ENCODE measurements at regions not wholly inside any gene's neighbourhood (a gene's known extent, or its start where the extent isn't known, plus 50 kb on each side); places are given as distances from the start of the nearest gene placed in this dataset.

DNA sequence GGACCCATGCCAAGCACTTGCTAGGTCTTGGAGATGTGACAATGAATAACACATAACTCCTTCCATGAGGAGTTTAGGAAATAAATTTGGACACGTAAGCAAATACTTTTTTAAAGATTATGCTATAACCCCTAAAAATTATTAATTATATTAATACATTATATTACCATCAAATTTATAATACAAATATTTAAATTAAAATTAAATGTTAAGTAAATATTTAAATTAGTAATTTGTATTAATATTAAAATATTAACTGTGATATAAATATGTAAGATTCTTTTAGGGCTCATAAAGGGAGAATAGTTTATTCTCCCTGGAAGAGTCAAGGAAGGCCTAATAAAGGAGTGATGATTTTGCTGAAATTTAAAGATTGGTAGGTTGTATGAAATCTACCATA lies 121.1 kb downstream of the RAP2A start (continued):
- no peak for TF ChIP-seq MXI1 (IDR thresholded peaks at IDR 0.05; ENCODE audit: low read depth, low read length)
- TF ChIP-seq ASH2L (IDR thresholded peaks at IDR 0.05; ENCODE audit: borderline replicate concordance, low read depth) = no peak
- no peak for TF ChIP-seq RCOR1 (conservative IDR thresholded peaks at IDR 0.05; ENCODE audit: low read depth, low read length)
- no peak for TF ChIP-seq JUNB (IDR thresholded peaks at IDR 0.05)
- no peak for TF ChIP-seq POLR2A (IDR thresholded peaks at IDR 0.05; ENCODE audit: low read depth, low read length)
- TF ChIP-seq NR2C1 (IDR thresholded peaks at IDR 0.05) = no peak

DNA sequence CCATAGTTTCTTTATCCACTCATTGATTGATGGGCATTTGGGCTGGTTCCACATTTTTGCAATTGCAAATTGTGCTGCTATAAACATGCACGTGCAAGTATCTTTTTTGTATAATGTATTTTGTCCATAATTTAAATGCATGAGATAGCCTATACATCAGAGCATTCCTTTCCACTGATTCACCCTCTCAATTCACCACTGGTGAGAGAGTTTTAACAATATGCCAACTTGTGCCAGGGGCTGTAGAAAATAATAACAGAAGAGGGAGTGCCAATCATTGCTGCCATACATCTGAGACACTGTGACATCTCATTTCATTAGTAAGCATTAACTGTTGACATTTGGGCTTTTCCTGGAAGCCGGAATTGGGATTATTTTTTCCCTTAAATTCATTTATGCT lies 125.1 kb downstream of the RAP2A start:
- Histone ChIP-seq H3K9ac (ENCODE audit: control insufficient read depth, insufficient read depth, low read length) (no peak overlapping the region), H3K79me2 (ENCODE audit: control insufficient read depth, insufficient read depth, low read length) (no peaks in the 10 kb centered on the region), H3K9me3 (replicated peaks; ENCODE audit: control insufficient read depth, insufficient read depth, low read length) (no peaks in the 10 kb centered on the region), H3K36me3 (ENCODE audit: control insufficient read depth in 2 of 2, insufficient read depth in 2 of 2, low read length in 1 of 2) (no peaks in the 10 kb centered on the region), H3K27ac (ENCODE audit: control insufficient read depth, insufficient read depth) (no peak overlapping the region), H3K4me2 (ENCODE audit: control insufficient read depth, insufficient read depth) (no peak overlapping the region), H3K27me3 (replicated peaks in 1 of 2; ENCODE audit: control insufficient read depth in 2 of 2, insufficient read depth in 2 of 2, low read length in 1 of 2) (no peaks in the 10 kb centered on the region), H2AFZ (ENCODE audit: control insufficient read depth, low read depth, low read length) (no peak overlapping the region), H3K4me1 (ENCODE audit: control insufficient read depth, insufficient read depth, low read length) (no peaks in the 10 kb centered on the region), H4K20me1 (ENCODE audit: control insufficient read depth, insufficient read depth) (no peaks in the 10 kb centered on the region), H3K4me3 (no peak overlapping the region)
- ChIA-PET POLR2A (no interaction called here), CTCF (no interaction called here), RAD21 (ENCODE audit: unreplicated experiment) (no interaction called here), SMC1A (ENCODE audit: uncharacterized antibody, unreplicated experiment) (no interaction called here)
- DNase-seq (ENCODE audit: low read depth, low spot score) = no peak
- FAIRE-seq = no peak
- WGBS (ENCODE audit: insufficient coverage, insufficient replicate concordance, low lambda C conversion rate, missing lambda C conversion rate) = 26% methylated on average over 2 of the region's 2 CpGs
- ATAC-seq = no peak
- BruUV-seq (replicated peaks) = no TSS peak
- intact Hi-C loops (cut with micrococcal nuclease; ENCODE audit: unreplicated experiment) (no loop called here), in situ Hi-C loops (cut with MboI) (no loop called here)
- TF ChIP-seq WRNIP1 (IDR thresholded peaks at IDR 0.05; ENCODE audit: borderline replicate concordance, low read depth, low read length) (no peak), HSF1 (IDR thresholded peaks at IDR 0.05; ENCODE audit: low read depth, low read length) (no peak), CHD4 (IDR thresholded peaks at IDR 0.05) (no peak), TCF7 (IDR thresholded peaks at IDR 0.05; ENCODE audit: borderline replicate concordance) (no peak), KAT2A (conservative IDR thresholded peaks at IDR 0.05; ENCODE audit: control insufficient read depth, low read depth, low read length) (no peak), PAX5 (IDR thresholded peaks at IDR 0.05; ENCODE audit: borderline replicate concordance, low read depth, low read length) (no peak), NBN (IDR thresholded peaks at IDR 0.05) (no peak)
- TF ChIP-seq, protein P1, sequence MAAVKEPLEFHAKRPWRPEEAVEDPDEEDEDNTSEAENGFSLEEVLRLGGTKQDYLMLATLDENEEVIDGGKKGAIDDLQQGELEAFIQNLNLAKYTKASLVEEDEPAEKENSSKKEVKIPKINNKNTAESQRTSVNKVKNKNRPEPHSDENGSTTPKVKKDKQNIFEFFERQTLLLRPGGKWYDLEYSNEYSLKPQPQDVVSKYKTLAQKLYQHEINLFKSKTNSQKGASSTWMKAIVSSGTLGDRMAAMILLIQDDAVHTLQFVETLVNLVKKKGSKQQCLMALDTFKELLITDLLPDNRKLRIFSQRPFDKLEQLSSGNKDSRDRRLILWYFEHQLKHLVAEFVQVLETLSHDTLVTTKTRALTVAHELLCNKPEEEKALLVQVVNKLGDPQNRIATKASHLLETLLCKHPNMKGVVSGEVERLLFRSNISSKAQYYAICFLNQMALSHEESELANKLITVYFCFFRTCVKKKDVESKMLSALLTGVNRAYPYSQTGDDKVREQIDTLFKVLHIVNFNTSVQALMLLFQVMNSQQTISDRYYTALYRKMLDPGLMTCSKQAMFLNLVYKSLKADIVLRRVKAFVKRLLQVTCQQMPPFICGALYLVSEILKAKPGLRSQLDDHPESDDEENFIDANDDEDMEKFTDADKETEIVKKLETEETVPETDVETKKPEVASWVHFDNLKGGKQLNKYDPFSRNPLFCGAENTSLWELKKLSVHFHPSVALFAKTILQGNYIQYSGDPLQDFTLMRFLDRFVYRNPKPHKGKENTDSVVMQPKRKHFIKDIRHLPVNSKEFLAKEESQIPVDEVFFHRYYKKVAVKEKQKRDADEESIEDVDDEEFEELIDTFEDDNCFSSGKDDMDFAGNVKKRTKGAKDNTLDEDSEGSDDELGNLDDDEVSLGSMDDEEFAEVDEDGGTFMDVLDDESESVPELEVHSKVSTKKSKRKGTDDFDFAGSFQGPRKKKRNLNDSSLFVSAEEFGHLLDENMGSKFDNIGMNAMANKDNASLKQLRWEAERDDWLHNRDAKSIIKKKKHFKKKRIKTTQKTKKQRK (IDR thresholded peaks at IDR 0.05; ENCODE audit: low read depth, low read length) = no peak
- TF ChIP-seq, protein P2, sequence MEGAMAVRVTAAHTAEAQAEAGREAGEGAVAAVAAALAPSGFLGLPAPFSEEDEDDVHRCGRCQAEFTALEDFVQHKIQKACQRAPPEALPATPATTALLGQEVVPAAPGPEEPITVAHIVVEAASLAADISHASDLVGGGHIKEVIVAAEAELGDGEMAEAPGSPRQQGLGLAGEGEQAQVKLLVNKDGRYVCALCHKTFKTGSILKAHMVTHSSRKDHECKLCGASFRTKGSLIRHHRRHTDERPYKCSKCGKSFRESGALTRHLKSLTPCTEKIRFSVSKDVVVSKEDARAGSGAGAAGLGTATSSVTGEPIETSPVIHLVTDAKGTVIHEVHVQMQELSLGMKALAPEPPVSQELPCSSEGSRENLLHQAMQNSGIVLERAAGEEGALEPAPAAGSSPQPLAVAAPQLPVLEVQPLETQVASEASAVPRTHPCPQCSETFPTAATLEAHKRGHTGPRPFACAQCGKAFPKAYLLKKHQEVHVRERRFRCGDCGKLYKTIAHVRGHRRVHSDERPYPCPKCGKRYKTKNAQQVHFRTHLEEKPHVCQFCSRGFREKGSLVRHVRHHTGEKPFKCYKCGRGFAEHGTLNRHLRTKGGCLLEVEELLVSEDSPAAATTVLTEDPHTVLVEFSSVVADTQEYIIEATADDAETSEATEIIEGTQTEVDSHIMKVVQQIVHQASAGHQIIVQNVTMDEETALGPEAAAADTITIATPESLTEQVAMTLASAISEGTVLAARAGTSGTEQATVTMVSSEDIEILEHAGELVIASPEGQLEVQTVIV (IDR thresholded peaks at IDR 0.05; ENCODE audit: borderline replicate concordance, partially characterized antibody) = no peak

All from GM12878 (cell line).